22Rv1 (cell line): ENCODE measurements at regions not wholly inside any gene's neighbourhood (a gene's known extent, or its start where the extent isn't known, plus 50 kb on each side); places are given as distances from the start of the nearest gene placed in this dataset.

ENCODE experiments used
- ZFX ChIP-seq: fragments of 450-650 bp; IDR thresholded peaks from 2 replicates; pipeline ENCODE4 v1.6.1; 2017; ENCODE audit warnings: antibody characterized with exemption, borderline replicate concordance
- TF ChIP-seq, protein P1 (sequence below): fragments of 450-650 bp; IDR thresholded peaks from 2 replicates; pipeline ENCODE4 v1.5.1; 2017; ENCODE audit warnings: mild to moderate bottlenecking

DNA sequence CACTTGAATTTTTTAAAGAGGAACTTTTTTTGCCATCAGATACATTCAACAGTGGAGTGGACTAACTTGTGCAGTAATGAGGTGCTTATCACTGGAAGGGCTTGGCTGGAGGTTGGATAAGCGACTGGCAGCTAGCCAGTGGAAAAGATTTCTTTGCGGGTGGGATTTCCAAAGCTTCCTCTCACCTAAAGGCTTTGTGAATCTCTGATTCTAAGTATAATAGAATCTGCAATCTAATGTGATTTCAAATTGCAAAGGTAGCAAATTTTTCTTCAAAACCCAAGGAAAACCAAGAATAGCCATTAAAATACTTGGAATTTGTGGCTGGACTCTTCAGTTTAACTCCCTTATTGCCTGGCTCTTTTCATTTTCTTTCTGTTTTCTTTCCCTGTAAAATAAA, 460.4 kb upstream of the MARCKS start:
- TF ChIP-seq, protein P1, sequence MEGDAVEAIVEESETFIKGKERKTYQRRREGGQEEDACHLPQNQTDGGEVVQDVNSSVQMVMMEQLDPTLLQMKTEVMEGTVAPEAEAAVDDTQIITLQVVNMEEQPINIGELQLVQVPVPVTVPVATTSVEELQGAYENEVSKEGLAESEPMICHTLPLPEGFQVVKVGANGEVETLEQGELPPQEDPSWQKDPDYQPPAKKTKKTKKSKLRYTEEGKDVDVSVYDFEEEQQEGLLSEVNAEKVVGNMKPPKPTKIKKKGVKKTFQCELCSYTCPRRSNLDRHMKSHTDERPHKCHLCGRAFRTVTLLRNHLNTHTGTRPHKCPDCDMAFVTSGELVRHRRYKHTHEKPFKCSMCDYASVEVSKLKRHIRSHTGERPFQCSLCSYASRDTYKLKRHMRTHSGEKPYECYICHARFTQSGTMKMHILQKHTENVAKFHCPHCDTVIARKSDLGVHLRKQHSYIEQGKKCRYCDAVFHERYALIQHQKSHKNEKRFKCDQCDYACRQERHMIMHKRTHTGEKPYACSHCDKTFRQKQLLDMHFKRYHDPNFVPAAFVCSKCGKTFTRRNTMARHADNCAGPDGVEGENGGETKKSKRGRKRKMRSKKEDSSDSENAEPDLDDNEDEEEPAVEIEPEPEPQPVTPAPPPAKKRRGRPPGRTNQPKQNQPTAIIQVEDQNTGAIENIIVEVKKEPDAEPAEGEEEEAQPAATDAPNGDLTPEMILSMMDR, result no peak
- TF ChIP-seq ZFX, result no peak
